Ovary (tissue), 3 donors: ENCODE measurements at regions not wholly inside any gene's neighbourhood (a gene's known extent, or its start where the extent isn't known, plus 50 kb on each side); places are given as distances from the start of the nearest gene placed in this dataset.

ENCODE experiments used
- POLR2A ChIP-seq: fragments of 450-650 bp; IDR thresholded peaks from one replicate; pipeline ENCODE4 v1.6.1; 2017; ENCODE audit warnings: antibody characterized with exemption, mild to moderate bottlenecking, moderate library complexity
- TF ChIP-seq, protein P1 (sequence below), 3 donors: fragments of 450-650 bp in 2 of 3; fragments of 200-600 bp in 1 of 3; IDR thresholded peaks; one replicate each; pipeline versions ENCODE4 v1.5.1 to v1.8.0; 2016 to 2022; ENCODE audit warnings: antibody characterized with exemption in 3 of 3, mild to moderate bottlenecking in 1 of 3
- donor health status: DM: no; HTN: no; CAD: no.

GRCh38 chr5:106454651-106455415 is 1215.9 kb downstream of the EFNA5 start:
- TF ChIP-seq, protein P1, sequence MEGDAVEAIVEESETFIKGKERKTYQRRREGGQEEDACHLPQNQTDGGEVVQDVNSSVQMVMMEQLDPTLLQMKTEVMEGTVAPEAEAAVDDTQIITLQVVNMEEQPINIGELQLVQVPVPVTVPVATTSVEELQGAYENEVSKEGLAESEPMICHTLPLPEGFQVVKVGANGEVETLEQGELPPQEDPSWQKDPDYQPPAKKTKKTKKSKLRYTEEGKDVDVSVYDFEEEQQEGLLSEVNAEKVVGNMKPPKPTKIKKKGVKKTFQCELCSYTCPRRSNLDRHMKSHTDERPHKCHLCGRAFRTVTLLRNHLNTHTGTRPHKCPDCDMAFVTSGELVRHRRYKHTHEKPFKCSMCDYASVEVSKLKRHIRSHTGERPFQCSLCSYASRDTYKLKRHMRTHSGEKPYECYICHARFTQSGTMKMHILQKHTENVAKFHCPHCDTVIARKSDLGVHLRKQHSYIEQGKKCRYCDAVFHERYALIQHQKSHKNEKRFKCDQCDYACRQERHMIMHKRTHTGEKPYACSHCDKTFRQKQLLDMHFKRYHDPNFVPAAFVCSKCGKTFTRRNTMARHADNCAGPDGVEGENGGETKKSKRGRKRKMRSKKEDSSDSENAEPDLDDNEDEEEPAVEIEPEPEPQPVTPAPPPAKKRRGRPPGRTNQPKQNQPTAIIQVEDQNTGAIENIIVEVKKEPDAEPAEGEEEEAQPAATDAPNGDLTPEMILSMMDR (IDR thresholded peaks at IDR 0.05), result no peak
- no peak for TF ChIP-seq POLR2A
